Activated CD4-positive, alpha-beta T cell treated with anti-CD3 and anti-CD28 coated beads for 48 hours (primary cell): ENCODE measurements at regions not wholly inside any gene's neighbourhood (a gene's known extent, or its start where the extent isn't known, plus 50 kb on each side); places are given as distances from the start of the nearest gene placed in this dataset.
"Not testable (repeated sequence)": the region's sequence is repeated elsewhere in the genome, so short reads cannot be mapped to it uniquely, and the experiment has no call there.

Experiments used
- DNase-seq: peaks from one replicate; pipeline ENCODE4 v3.0.0-alpha.2; 2020

- no peak for DNase-seq
Measured at GRCh38 chr6:168170841-168171601, 92.0 kb upstream of the FRMD1 start.

DNA sequence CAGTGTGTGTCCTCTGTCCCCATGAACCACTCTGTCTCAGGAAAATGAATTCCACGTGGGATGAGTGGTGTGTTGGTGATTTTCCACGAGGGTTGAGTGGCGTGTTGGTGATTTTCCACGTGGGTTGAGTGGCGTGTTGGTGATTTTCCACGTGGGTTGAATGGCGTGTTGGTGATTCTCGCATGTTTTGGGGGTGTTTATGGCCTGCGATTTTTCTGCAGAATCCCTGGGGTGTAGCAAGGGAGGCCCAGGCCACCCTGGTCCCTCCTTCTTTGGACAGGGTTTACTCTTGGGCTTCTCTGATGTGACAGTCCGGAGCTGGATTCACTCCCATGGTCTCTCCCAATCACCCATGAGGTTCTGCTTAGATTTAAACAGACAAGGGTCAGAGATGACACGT lies 90.6 kb upstream of the FRMD1 start:
- no peak for DNase-seq

- DNase-seq, result not testable (repeated sequence)
Measured at GRCh38 chr6:168168936-168169335, 89.9 kb upstream of the FRMD1 start.

DNA sequence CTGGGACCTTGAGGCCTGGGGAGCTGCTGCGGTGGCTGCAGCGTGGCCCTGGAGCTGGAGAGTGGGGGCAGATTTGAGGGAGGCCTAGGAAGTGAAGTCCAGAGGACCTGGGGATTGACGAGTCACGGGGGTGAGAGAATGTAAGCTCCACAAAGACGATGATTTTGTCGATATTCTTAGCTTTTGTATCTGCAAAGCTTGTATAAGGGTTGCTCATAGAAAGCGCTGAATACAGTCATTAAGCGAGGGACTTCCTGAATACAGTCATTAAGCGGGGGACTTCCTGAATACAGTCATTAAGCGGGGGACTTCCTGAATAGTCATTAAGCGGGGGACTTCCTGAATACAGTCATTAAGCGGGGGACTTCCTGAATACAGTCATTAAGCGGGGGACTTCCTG lies 89.3 kb upstream of the FRMD1 start:
- not testable (repeated sequence) for DNase-seq

- DNase-seq, result no peak
Measured at GRCh38 chr6:168167431-168168315, 88.7 kb upstream of the FRMD1 start.

DNA sequence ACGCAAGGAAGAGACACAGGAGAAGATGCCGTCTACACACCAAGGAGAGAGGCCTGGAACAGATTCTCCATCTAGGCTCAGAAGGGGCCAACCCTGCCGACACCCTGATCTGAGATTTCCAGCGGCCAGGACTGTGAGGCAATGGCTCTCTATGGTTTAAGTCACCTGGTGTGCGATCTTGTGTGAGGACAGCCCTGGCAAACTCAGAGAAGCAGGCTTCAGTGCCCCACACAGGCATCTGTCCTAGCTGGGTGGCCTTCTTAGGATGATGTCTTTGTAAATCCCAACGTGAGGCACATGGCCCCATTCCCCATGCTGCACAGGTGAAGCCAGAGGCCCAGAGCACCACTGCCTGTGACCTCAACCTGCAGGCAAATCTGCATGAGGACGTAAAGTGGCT lies 87.6 kb upstream of the FRMD1 start:
- no peak for DNase-seq

DNA sequence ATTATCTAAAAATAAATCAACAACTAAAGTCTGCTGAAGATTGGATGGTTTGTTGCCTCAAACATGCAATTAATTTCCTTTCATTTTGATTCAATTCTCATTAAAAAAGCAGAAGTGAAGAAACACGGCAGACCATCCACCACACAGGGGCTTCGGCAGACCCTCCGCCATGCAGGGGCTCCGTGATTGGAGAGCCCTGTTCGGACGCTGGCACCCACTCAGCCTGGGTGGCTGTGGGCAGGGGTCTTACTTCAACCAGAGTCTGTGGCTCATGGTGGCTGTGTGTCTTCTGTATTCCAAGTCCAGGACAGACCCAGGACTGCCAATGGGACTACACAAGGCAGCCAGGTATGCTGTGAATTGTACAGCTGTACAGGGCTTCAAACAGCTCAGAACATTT lies 86.9 kb upstream of the FRMD1 start:
- DNase-seq, result no peak

DNA sequence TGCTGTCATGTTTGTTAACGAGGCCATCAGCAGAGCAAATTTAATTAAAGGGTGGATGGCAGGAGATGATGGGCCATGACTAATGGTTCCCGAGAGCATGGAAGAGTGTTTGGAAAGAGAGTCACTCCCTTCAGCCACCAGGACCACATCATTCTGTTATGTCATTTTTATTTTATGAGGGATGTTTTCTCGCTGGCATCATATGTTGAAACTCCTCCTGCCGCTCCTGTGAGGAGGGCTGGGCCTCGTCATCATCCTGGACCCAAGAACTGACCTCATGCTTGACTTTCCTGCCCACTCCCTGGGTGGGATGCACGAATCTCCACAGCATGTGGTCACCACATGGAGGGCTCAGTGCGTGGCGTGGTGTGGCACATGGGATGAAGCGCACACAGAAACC lies 86.4 kb upstream of the FRMD1 start:
- DNase-seq, result no peak

- no peak for DNase-seq
Measured at GRCh38 chr6:168164462-168165061, 85.5 kb upstream of the FRMD1 start.

GRCh38 chr6:168163096-168163731 lies 84.2 kb upstream of the FRMD1 start:
- DNase-seq, result no peak

- DNase-seq, result no peak
Measured at GRCh38 chr6:168162366-168162765, 83.4 kb upstream of the FRMD1 start.

DNA sequence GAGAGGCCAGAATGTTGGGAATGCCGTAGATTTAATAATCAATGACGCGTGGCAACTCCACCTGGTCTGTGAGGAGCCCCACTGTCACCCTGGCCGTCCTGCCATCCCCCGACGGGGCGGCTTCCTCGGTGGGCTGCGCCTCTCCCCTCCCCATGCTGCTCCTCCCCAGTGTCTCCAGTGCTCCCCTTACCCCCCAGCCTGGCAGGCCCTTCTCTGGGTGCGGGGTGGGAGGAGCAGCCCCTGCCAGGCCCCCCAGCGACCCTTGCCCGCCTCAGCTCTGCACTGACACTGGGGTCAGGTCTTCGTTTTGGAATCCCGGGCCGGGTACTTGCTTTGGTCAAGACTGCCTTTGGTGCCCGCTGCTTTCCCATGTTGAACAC lies 82.3 kb upstream of the FRMD1 start:
- no peak for DNase-seq

- no peak for DNase-seq
Measured at GRCh38 chr6:168160506-168161370, 81.7 kb upstream of the FRMD1 start.

DNA sequence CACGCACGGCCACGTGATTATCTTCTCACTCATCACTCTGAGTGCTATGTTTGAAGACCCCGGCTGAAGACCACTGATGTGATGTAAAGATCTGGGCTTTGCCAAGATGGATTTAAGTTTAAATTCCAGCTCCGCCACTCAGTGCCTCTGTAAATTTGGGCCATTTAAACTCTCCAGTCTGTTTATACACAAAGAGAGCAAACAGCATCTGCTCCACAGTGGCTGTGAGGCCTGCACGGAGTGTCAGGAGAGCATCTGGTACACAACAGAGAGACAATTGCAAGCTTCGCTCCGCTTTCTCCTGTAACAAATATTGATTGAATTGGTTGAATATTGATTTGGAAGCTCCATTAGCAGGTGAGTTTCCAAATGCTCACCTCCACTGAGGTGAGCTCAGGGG lies 80.5 kb upstream of the FRMD1 start:
- no peak for DNase-seq

DNA sequence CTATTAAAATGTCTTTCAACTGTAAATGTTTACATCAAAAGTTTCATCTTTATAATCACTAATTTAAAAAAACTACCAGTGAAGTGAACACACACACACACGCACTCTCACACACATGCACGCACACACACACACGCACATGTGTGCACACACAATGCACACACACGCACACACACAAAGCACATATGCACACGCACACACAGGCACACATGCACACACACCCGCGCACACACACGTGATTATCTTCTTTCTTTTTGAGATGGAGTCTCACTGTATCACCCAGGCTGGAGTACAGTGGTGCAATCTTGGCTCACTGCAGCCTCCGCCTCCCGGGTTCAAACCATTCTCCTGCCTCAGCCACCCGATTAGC lies 80.0 kb upstream of the FRMD1 start:
- no peak for DNase-seq

GRCh38 chr6:168158213-168158979 lies 79.4 kb upstream of the FRMD1 start:
- no peak for DNase-seq

GRCh38 chr6:168157272-168158212 lies 78.5 kb upstream of the FRMD1 start:
- DNase-seq, result no peak

DNA sequence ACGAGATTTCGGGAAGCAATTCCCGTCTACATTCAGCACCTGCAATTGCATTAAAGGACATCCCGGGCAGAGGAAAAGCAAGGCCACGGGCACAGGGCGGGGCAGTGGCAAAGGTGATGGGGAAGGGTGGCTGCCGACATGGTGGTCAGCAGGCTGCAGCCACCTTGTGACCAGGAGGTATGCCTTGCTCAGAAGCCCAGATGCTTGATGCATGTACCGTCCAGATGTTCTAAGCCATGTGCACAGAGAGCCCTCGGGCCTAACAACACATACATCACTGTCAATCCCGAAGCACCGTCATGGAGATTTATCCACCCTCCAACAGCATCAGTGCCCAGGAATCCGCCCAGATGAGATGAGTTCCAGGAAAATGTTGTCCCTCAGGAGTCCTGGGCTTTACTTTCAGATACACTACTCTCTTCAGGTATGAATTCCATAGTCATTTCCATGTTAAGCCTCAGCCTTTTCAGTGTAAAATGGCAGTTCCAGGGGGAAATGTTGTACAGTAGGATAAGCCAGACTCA lies 77.8 kb upstream of the FRMD1 start:
- no peak for DNase-seq

- DNase-seq, result no peak
Measured at GRCh38 chr6:168155821-168156741, 77.1 kb upstream of the FRMD1 start.
